K562 (cell line): ENCODE measurements at regions not wholly inside any gene's neighbourhood (a gene's known extent, or its start where the extent isn't known, plus 50 kb on each side); places are given as distances from the start of the nearest gene placed in this dataset.

Experiments
- ATAC-seq: fragments of 200-7000 bp; cut with Tn5 transposase; 3 replicates; pipeline ENCODE4 v1.9.1; 2020; ENCODE audit warnings: moderate library complexity
- BruUV-seq: library from RNA; stranded (reverse); fragments of 400-500 nt; replicated peaks from 2 replicates; lab custom pipeline; 2021; lab: Mats Ljungman, UMichigan
- CTCF ChIA-PET: fragments of 300-600 bp; formaldehyde crosslinking; extraction: SDS; loops from one replicate; lab custom pipeline; 2021; ENCODE audit warnings: low intra/inter-chr PET ratio; lab: Yijun Ruan, JAX
- POLR2A ChIA-PET: fragments of 300-600, 350-650 bp; sonication (Branson Sonifier 250); formaldehyde crosslinking; extraction: SDS; loops from one replicate; lab custom pipeline; 2021; ENCODE audit warnings: antibody characterized with exemption, inconsistent platforms; lab: Yijun Ruan, JAX
- DNase-seq, 4 experiments: peaks; one replicate each; pipeline versions ENCODE4 v3.0.0 to v3.0.0-alpha.2; 2011 to 2018; ENCODE audit warnings: low spot score in 3 of 4, mixed read lengths in 3 of 4; ENCODE audit errors: extremely low read depth in 1 of 4
- FAIRE-seq: peaks from 2 replicates; lab custom pipeline; 2011; peaks lifted over from hg19 to GRCh38; lab: Jason Lieb, UNC
- H2AFZ ChIP-seq: 2 replicates; pipeline ENCODE4 v1.6.0; 2011; ENCODE audit warnings: low read depth, low read length, control low read depth, inconsistent platforms
- H3K27ac ChIP-seq: fragments of 200-600 bp; 3 replicates; pipeline ENCODE4 v1.8.0; 2011; ENCODE audit warnings: low read depth, mild to moderate bottlenecking, control low read depth, inconsistent platforms, low read length, moderate library complexity, mixed read lengths; ENCODE audit errors: extremely low read depth
- H3K27me3 ChIP-seq, 2 experiments: fragments of 300-600 bp in 1 of 2; 2 replicates in 1 of 2; 3 replicates in 1 of 2; pipeline versions ENCODE4 v1.6.0 to v1.8.0; 2011; ENCODE audit warnings: inconsistent platforms in 2 of 2, low read length in 2 of 2, mild to moderate bottlenecking in 1 of 2, mixed read lengths in 1 of 2, moderate library complexity in 1 of 2; ENCODE audit not compliant: control insufficient read depth in 2 of 2, insufficient read depth in 2 of 2
- H3K36me3 ChIP-seq: fragments of 300-600 bp; 3 replicates; pipeline ENCODE4 v1.8.0; 2011; ENCODE audit warnings: mild to moderate bottlenecking, low read length, inconsistent platforms; ENCODE audit not compliant: control insufficient read depth, insufficient read depth
- H3K4me1 ChIP-seq, 2 experiments: fragments of 200-600 bp in 1 of 2; replicated peaks in 1 of 2; 2 replicates in 1 of 2; 3 replicates in 1 of 2; pipeline versions ENCODE4 v1.5.1 to v1.8.0; 2011; ENCODE audit warnings: inconsistent platforms in 2 of 2, low read length in 2 of 2, mild to moderate bottlenecking in 1 of 2, mixed read lengths in 1 of 2, moderate library complexity in 1 of 2; ENCODE audit not compliant: control insufficient read depth in 2 of 2, insufficient read depth in 2 of 2
- H3K4me2 ChIP-seq: 2 replicates; pipeline ENCODE4 v1.6.1; 2011; ENCODE audit warnings: low read length, control low read depth, inconsistent platforms, mixed read lengths; ENCODE audit not compliant: insufficient read depth
- H3K4me3 ChIP-seq: fragments of 200-600 bp; sonication (generic), shearing (Covaris generic); 2 replicates; pipeline ENCODE4 v1.5.1; 2016; ENCODE audit warnings: control low read depth, inconsistent platforms
- H3K79me2 ChIP-seq: fragments of 200-600 bp; 3 replicates; pipeline ENCODE4 v1.8.0; 2011; ENCODE audit warnings: low read length, inconsistent platforms; ENCODE audit not compliant: control insufficient read depth, insufficient read depth
- H3K9ac ChIP-seq, 2 experiments: 2 replicates each; pipeline versions ENCODE4 v1.6.0 to v1.6.1; 2011; ENCODE audit warnings: low read depth in 2 of 2, low read length in 2 of 2, control low read depth in 1 of 2, inconsistent platforms in 1 of 2, mild to moderate bottlenecking in 1 of 2, mixed read lengths in 1 of 2; ENCODE audit not compliant: insufficient read depth in 1 of 2
- H3K9me1 ChIP-seq: one replicate; pipeline ENCODE4 v1.6.0; 2011; ENCODE audit warnings: inconsistent platforms, mild to moderate bottlenecking, low read length, moderate library complexity; ENCODE audit not compliant: control insufficient read depth, insufficient read depth
- H3K9me3 ChIP-seq: replicated peaks from 2 replicates; pipeline ENCODE4 v1.5.1; 2011; ENCODE audit warnings: low read depth, low read length, inconsistent platforms; ENCODE audit not compliant: control insufficient read depth, insufficient read depth
- H4K20me1 ChIP-seq: replicated peaks from 2 replicates; pipeline ENCODE4 v1.6.1; 2011; ENCODE audit warnings: low read length, inconsistent platforms, mixed read lengths; ENCODE audit not compliant: control insufficient read depth, insufficient read depth
- BHLHE40 ChIP-seq: IDR thresholded peaks from 2 replicates; pipeline ENCODE4 v1.6.1; 2011; ENCODE audit warnings: low read length, improper control_type of control experiment
- CBFA2T3 ChIP-seq: fragments of 450-650 bp; IDR thresholded peaks from 2 replicates; pipeline ENCODE4 v1.6.1; 2017
- CC2D1A ChIP-seq: fragments of 450-650 bp; IDR thresholded peaks from 2 replicates; pipeline ENCODE4 v1.6.1; 2017; ENCODE audit warnings: mild to moderate bottlenecking
- CHD2 ChIP-seq: IDR thresholded peaks from 2 replicates; pipeline ENCODE4 v1.6.1; 2011; ENCODE audit warnings: low read depth, low read length
- DMBX1 ChIP-seq: fragments of 250-450 bp; sonication (Bioruptor Pico); IDR thresholded peaks from 2 replicates; pipeline ENCODE4 v1.8.0; 2022; ENCODE audit warnings: inconsistent platforms, mild to moderate bottlenecking, moderate library complexity, borderline replicate concordance
- FOXP1 ChIP-seq: sonication (generic); formaldehyde crosslinking; IDR thresholded peaks from 2 replicates; pipeline ENCODE4 v1.8.0; 2022; ENCODE audit warnings: mild to moderate bottlenecking, missing genetic modification reagents
- HNRNPUL1 ChIP-seq: fragments of 200-400 bp; formaldehyde crosslinking; IDR thresholded peaks from 2 replicates; pipeline ENCODE4 v1.6.1; 2017; ENCODE audit warnings: low read length
- KAT2B ChIP-seq: IDR thresholded peaks from one replicate; pipeline ENCODE4 v1.6.1; 2012; ENCODE audit warnings: low read depth, mild to moderate bottlenecking, control low read depth, inconsistent platforms, low read length, moderate library complexity
- RFX5 ChIP-seq: IDR thresholded peaks from 2 replicates; pipeline ENCODE4 v1.6.1; 2011; ENCODE audit warnings: low read depth, mild to moderate bottlenecking, improper control_type of control experiment, low read length
- TCFL5 ChIP-seq: fragments of 250-450 bp; sonication (Bioruptor Pico); conservative IDR thresholded peaks from 2 replicates; pipeline ENCODE4 v1.6.1; 2021; ENCODE audit warnings: mild to moderate bottlenecking, moderate library complexity, matching md5 sums
- TEAD1 ChIP-seq, 2 experiments: fragments of 450-650 bp in 1 of 2; sonication (generic) in 1 of 2; formaldehyde crosslinking; IDR thresholded peaks; 2 replicates each; pipeline versions ENCODE4 v1.4.0 to v1.8.0; 2020 to 2022; ENCODE audit warnings: mild to moderate bottlenecking in 2 of 2, missing genetic modification reagents in 1 of 2
- TEAD4 ChIP-seq, 2 experiments: sonication (generic) in 1 of 2; formaldehyde crosslinking in 1 of 2; IDR thresholded peaks; 2 replicates each; pipeline versions ENCODE4 v1.6.1 to v1.8.0; 2012 to 2022; ENCODE audit warnings: borderline replicate concordance in 1 of 2, inconsistent platforms in 1 of 2, low read length in 1 of 2, mild to moderate bottlenecking in 1 of 2, missing genetic modification reagents in 1 of 2
- ZNF140 ChIP-seq: fragments of 250-450 bp; sonication (Bioruptor Pico); IDR thresholded peaks from 2 replicates; pipeline ENCODE4 v1.8.0; 2021; ENCODE audit warnings: moderate library complexity, mild to moderate bottlenecking, inconsistent platforms
- ZNF699 ChIP-seq: fragments of 250-450 bp; sonication (Bioruptor Pico); IDR thresholded peaks from 2 replicates; pipeline ENCODE4 v1.8.0; 2021; ENCODE audit warnings: mild to moderate bottlenecking, moderate library complexity; ENCODE audit not compliant: insufficient replicate concordance
- WGBS: fragments of 100-300 bp; shearing (Covaris generic); methylation state at CpG from one replicate; pipeline ENCODE4 v1.1.6; 2016; ENCODE audit warnings: low coverage, mixed read lengths; ENCODE audit not compliant: insufficient coverage; ENCODE audit errors: missing lambda C conversion rate; 5-methylcytosine and 5-hydroxymethylcytosine counted together
- in situ Hi-C: fragments of 300-500 bp; cut with MboI; formaldehyde crosslinking; loops from 4 replicates; pipeline ENCODE4 v1.15.0; 2018; ENCODE audit warnings: inconsistent platforms, mixed read lengths
- intact Hi-C: fragments of 100-400 bp; cut with micrococcal nuclease; formaldehyde crosslinking; loops from 2 replicates; pipeline ENCODE4 v1.14.2; 2022
- TF ChIP-seq, protein P1 (sequence below): fragments of 450-650 bp; conservative IDR thresholded peaks from 2 replicates; pipeline ENCODE4 v1.6.1; 2016; ENCODE audit warnings: missing genetic modification characterization, low read depth, mild to moderate bottlenecking, missing compliant biosample characterization, moderate library complexity

GRCh38 chr9:607417-607816 is 234.1 kb upstream of the DMRT1 start:
- no peak for FAIRE-seq
- Histone ChIP-seq H3K9me1 (no peaks in the 10 kb centered on the region), H3K9me3 (no peaks in the 10 kb centered on the region), H3K27ac (no peak overlapping the region), H2AFZ (no peak overlapping the region), H3K9ac (no peak overlapping the region), H3K4me3 (no peak overlapping the region), H3K27me3 (no peaks in the 10 kb centered on the region), H3K36me3 (no peaks in the 10 kb centered on the region), H3K79me2 (no peaks in the 10 kb centered on the region), H3K4me2 (no peak overlapping the region), H3K4me1 (no peaks in the 10 kb centered on the region), H4K20me1 (no peaks in the 10 kb centered on the region)
- no peak for ATAC-seq
- no TSS peak for BruUV-seq
- no peak for DNase-seq
- CTCF ChIA-PET, result no interaction called here
- TF ChIP-seq KAT2B (no peak), ZNF699 (CRISPR knock-in tag) (no peak), TEAD1 (CRISPR knock-in tag; IDR thresholded peaks at IDR 0.05) (no peak), TEAD4 (IDR thresholded peaks at IDR 0.05; ENCODE audit: low read length) (no peak), TEAD4 (CRISPR knock-in tag; IDR thresholded peaks at IDR 0.05; ENCODE audit: borderline replicate concordance) (no peak), DMBX1 (CRISPR knock-in tag) (no peak), FOXP1 (no peak), RFX5 (no peak), CC2D1A (no peak), TCFL5 (CRISPR knock-in tag) (no peak), CBFA2T3 (no peak), HNRNPUL1 (no peak), ZNF140 (CRISPR knock-in tag) (no peak), CHD2 (no peak), BHLHE40 (no peak)
- TF ChIP-seq, protein P1, sequence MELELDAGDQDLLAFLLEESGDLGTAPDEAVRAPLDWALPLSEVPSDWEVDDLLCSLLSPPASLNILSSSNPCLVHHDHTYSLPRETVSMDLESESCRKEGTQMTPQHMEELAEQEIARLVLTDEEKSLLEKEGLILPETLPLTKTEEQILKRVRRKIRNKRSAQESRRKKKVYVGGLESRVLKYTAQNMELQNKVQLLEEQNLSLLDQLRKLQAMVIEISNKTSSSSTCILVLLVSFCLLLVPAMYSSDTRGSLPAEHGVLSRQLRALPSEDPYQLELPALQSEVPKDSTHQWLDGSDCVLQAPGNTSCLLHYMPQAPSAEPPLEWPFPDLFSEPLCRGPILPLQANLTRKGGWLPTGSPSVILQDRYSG (tag), result no peak
- intact Hi-C loops, result no loop called here
- 0% methylated on average over 4 of the region's 5 CpGs for WGBS
- in situ Hi-C loops, result loop anchor here (25.0 kb wide), 1 partner anchor 155 kb away; no protein-coding TSS in a partner anchor
- POLR2A ChIA-PET, result no interaction called here
